GM23338 (cell line): ENCODE measurements at regions not wholly inside any gene's neighbourhood (a gene's known extent, or its start where the extent isn't known, plus 50 kb on each side); places are given as distances from the start of the nearest gene placed in this dataset.

ENCODE experiments used
- ATAC-seq: fragments of 200-7000 bp; cut with Tn5 transposase; 3 replicates; pipeline ENCODE4 v1.9.1; 2020
- DNase-seq: peaks from one replicate; pipeline ENCODE4 v3.0.0-alpha.2; 2015; ENCODE audit warnings: low spot score
- H2AFZ ChIP-seq: fragments of 200-600 bp; sonication (generic); 2 replicates; pipeline ENCODE4 v1.8.0; 2016; ENCODE audit warnings: antibody characterized with exemption, mild to moderate bottlenecking, moderate library complexity
- H3F3A ChIP-seq: fragments of 200-600 bp; sonication (generic); replicated peaks from 2 replicates; pipeline ENCODE4 v1.8.0; 2017; ENCODE audit warnings: antibody characterized with exemption, mixed run types, low read depth
- H3K27ac ChIP-seq: fragments of 200-600 bp; sonication (generic); 2 replicates; pipeline ENCODE4 v1.6.1; 2016; ENCODE audit warnings: low read depth
- H3K27me3 ChIP-seq: fragments of 200-600 bp; sonication (generic); 2 replicates; pipeline ENCODE4 v1.8.0; 2016; ENCODE audit warnings: mild to moderate bottlenecking, mixed run types, moderate library complexity; ENCODE audit not compliant: insufficient read depth
- H3K36me3 ChIP-seq: fragments of 200-600 bp; sonication (generic); 2 replicates; pipeline ENCODE4 v1.8.0; 2016; ENCODE audit warnings: mild to moderate bottlenecking; ENCODE audit not compliant: insufficient read depth
- H3K4me1 ChIP-seq: fragments of 200-600 bp; sonication (generic); 2 replicates; pipeline ENCODE4 v1.8.0; 2016; ENCODE audit warnings: mild to moderate bottlenecking, moderate library complexity; ENCODE audit not compliant: insufficient read depth
- H3K4me2 ChIP-seq: fragments of 200-600 bp; sonication (generic); 2 replicates; pipeline ENCODE4 v1.7.1; 2017; ENCODE audit warnings: mixed run types
- H3K4me3 ChIP-seq: fragments of 200-600 bp; sonication (generic); 2 replicates; pipeline ENCODE4 v1.6.1; 2016; ENCODE audit warnings: mixed run types
- H3K79me2 ChIP-seq: fragments of 200-600 bp; sonication (generic); replicated peaks from 2 replicates; pipeline ENCODE4 v1.8.0; 2017; ENCODE audit warnings: mild to moderate bottlenecking; ENCODE audit not compliant: insufficient read depth
- H3K9me2 ChIP-seq: fragments of 200-600 bp; sonication (generic); 2 replicates; pipeline ENCODE4 v1.8.0; 2017; ENCODE audit not compliant: insufficient read depth
- H4K20me1 ChIP-seq: fragments of 200-600 bp; sonication (generic); replicated peaks from 2 replicates; pipeline ENCODE4 v1.8.0; 2017; ENCODE audit warnings: mild to moderate bottlenecking; ENCODE audit not compliant: insufficient read depth
- H3K27ac Mint-ChIP-seq: 2 replicates; pipeline ENCODE4 v1.8.0; 2020; ENCODE audit warnings: inconsistent platforms, mild to moderate bottlenecking, moderate library complexity, mixed read lengths
- H3K27me3 Mint-ChIP-seq: 3 replicates; pipeline ENCODE4 v1.8.0; 2022; ENCODE audit warnings: low read depth, mild to moderate bottlenecking, moderate library complexity, mixed read lengths, inconsistent platforms; ENCODE audit not compliant: insufficient read depth, poor library complexity
- H3K36me3 Mint-ChIP-seq: 3 replicates; pipeline ENCODE4 v1.8.0; 2021; ENCODE audit warnings: low read depth, mild to moderate bottlenecking, inconsistent platforms, moderate library complexity, mixed read lengths
- H3K4me1 Mint-ChIP-seq: 3 replicates; pipeline ENCODE4 v1.8.0; 2020; ENCODE audit warnings: mild to moderate bottlenecking, inconsistent platforms, mixed read lengths
- H3K4me3 Mint-ChIP-seq: 3 replicates; pipeline ENCODE4 v1.8.0; 2021; ENCODE audit warnings: moderate library complexity, mild to moderate bottlenecking, inconsistent platforms, mixed read lengths
- H3K9me3 Mint-ChIP-seq: 3 replicates; pipeline ENCODE4 v1.8.0; 2020; ENCODE audit warnings: moderate library complexity, mild to moderate bottlenecking, inconsistent platforms, mixed read lengths
- CTCF ChIP-seq, 2 experiments: fragments of 200-600 bp in 1 of 2; sonication (generic) in 1 of 2; conservative IDR thresholded peaks; 2 replicates each; pipeline versions ENCODE4 v1.5.1 to v1.6.1; 2016 to 2017; ENCODE audit warnings: antibody characterized with exemption in 2 of 2, low read depth in 2 of 2, mild to moderate bottlenecking in 2 of 2, moderate library complexity in 1 of 2
- ETS1 ChIP-seq: IDR thresholded peaks from 2 replicates; pipeline ENCODE4 v1.6.1; 2016; ENCODE audit warnings: antibody characterized with exemption
- EZH2 ChIP-seq: fragments of 200-600 bp; sonication (generic); IDR thresholded peaks from one replicate; pipeline ENCODE4 v1.8.0; 2017; ENCODE audit warnings: antibody characterized with exemption, mild to moderate bottlenecking, low read depth; ENCODE audit not compliant: unreplicated experiment
- EZH2phosphoT487 ChIP-seq: fragments of 200-600 bp; sonication (generic); IDR thresholded peaks from one replicate; pipeline ENCODE4 v1.8.1; 2018; ENCODE audit warnings: antibody characterized with exemption; ENCODE audit not compliant: unreplicated experiment
- JUNB ChIP-seq: IDR thresholded peaks from one replicate; pipeline ENCODE4 v1.6.1; 2016; ENCODE audit warnings: antibody characterized with exemption; ENCODE audit not compliant: unreplicated experiment
- NANOG ChIP-seq: IDR thresholded peaks from 2 replicates; pipeline ENCODE4 v1.6.1; 2016; ENCODE audit warnings: antibody characterized with exemption, borderline replicate concordance
- POLR2AphosphoS5 ChIP-seq: IDR thresholded peaks from 2 replicates; pipeline ENCODE4 v1.6.1; 2016; ENCODE audit warnings: antibody characterized with exemption, low read depth
- REST ChIP-seq: IDR thresholded peaks from one replicate; pipeline ENCODE4 v1.6.1; 2018; ENCODE audit warnings: antibody characterized with exemption; ENCODE audit not compliant: unreplicated experiment
- STAT1 ChIP-seq: IDR thresholded peaks from one replicate; pipeline ENCODE4 v1.6.1; 2016; ENCODE audit warnings: antibody characterized with exemption; ENCODE audit not compliant: unreplicated experiment
- ZNF114 ChIP-seq: fragments of 250-450 bp; sonication (Bioruptor Pico); IDR thresholded peaks from 2 replicates; pipeline ENCODE4 v1.5.0; 2020; ENCODE audit warnings: mild to moderate bottlenecking, moderate library complexity
- ZNF462 ChIP-seq: fragments of 250-450 bp; sonication (Bioruptor Pico); IDR thresholded peaks from 2 replicates; pipeline ENCODE4 v1.5.0; 2020; ENCODE audit warnings: mild to moderate bottlenecking, moderate library complexity

GRCh38 chr2:22126978-22127377, 1003.2 kb downstream of the TDRD15 start (continued):
- TF ChIP-seq ZNF462 (CRISPR knock-in tag): no peak
- TF ChIP-seq ETS1: no peak
- TF ChIP-seq ZNF114: no peak
- no peak for TF ChIP-seq CTCF (conservative IDR thresholded peaks at IDR 0.05; ENCODE audit: low read depth in 2 of 2)
- TF ChIP-seq JUNB: no peak

- no peaks in the 10 kb centered on the region for H3K27me3 Mint-ChIP-seq
- no peak overlapping the region for H3K4me2 ChIP-seq
- no peaks in the 10 kb centered on the region for H4K20me1 ChIP-seq
- no peak for ATAC-seq
- no peak overlapping the region for H3K4me3 Mint-ChIP-seq
- H3K4me3 ChIP-seq: no peak overlapping the region
- H3K36me3 ChIP-seq: 0 out of 2 replicates have a peak, but pooled peaks cover 2% of the 10 kb centered on the region
- H3K27ac ChIP-seq: no peak overlapping the region
- no peak overlapping the region for H2AFZ ChIP-seq
- H3K36me3 Mint-ChIP-seq: no peaks in the 10 kb centered on the region
- H3K4me1 ChIP-seq: no peaks in the 10 kb centered on the region
- H3K4me1 Mint-ChIP-seq: peaks cover 4% of the 10 kb centered on the region; the same call in 2 of the 3 replicates
- no peaks in the 10 kb centered on the region for H3K9me2 ChIP-seq
- no peaks in the 10 kb centered on the region for H3K79me2 ChIP-seq
- H3K27me3 ChIP-seq: no peaks in the 10 kb centered on the region
- H3K9me3 Mint-ChIP-seq: no peaks in the 10 kb centered on the region
- DNase-seq: no peak
- no peak overlapping the region for H3K27ac Mint-ChIP-seq
- no peaks in the 10 kb centered on the region for H3F3A ChIP-seq
- TF ChIP-seq REST (no peak), POLR2AphosphoS5 (no peak), STAT1 (no peak), EZH2phosphoT487 (no peak), EZH2 (no peak), ETS1 (no peak), NANOG (no peak)
Observed at GRCh38 chr2:22134421-22134820, 1010.7 kb downstream of the TDRD15 start.
